ENCODE measurements at regions not wholly inside any gene's neighbourhood (a gene's known extent, or its start where the extent isn't known, plus 50 kb on each side); places are given as distances from the start of the nearest gene placed in this dataset.

DNA sequence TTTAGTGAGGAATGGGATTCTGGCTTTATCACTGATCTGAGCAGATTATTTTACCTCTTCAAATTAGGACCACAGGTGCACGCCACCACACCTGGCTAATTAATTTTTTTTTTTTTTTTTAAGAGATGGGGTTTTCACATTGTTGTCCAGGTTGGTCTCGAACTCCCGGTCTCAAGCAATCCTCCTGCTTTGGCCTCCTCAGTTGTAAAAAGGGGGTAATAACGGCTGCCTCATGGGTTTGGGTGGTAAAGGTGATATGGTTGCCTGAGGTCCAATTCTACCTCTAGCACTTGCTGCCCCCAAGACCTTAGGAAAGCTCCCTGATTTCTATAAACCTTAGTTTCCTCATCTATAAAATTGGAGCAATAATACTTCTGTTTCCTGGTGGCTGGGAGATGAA lies 130.7 kb upstream of the HS3ST2 start:
- H3K36me3 ChIP-seq (replicated peaks in 1 of 2; ENCODE audit: control extremely low read depth in 1 of 2, control insufficient read depth in 1 of 2, extremely low read depth in 1 of 2, insufficient read depth in 2 of 2, low read length in 1 of 2): no peaks in the 10 kb centered on the region
- TF ChIP-seq, protein P1, sequence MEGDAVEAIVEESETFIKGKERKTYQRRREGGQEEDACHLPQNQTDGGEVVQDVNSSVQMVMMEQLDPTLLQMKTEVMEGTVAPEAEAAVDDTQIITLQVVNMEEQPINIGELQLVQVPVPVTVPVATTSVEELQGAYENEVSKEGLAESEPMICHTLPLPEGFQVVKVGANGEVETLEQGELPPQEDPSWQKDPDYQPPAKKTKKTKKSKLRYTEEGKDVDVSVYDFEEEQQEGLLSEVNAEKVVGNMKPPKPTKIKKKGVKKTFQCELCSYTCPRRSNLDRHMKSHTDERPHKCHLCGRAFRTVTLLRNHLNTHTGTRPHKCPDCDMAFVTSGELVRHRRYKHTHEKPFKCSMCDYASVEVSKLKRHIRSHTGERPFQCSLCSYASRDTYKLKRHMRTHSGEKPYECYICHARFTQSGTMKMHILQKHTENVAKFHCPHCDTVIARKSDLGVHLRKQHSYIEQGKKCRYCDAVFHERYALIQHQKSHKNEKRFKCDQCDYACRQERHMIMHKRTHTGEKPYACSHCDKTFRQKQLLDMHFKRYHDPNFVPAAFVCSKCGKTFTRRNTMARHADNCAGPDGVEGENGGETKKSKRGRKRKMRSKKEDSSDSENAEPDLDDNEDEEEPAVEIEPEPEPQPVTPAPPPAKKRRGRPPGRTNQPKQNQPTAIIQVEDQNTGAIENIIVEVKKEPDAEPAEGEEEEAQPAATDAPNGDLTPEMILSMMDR (IDR thresholded peaks at IDR 0.05): no peak
- no peak for TF ChIP-seq EZH2 (IDR thresholded peaks at IDR 0.05; ENCODE audit: borderline replicate concordance, insufficient read depth, low read depth, low read length, poor library complexity, severe bottlenecking)

DNA sequence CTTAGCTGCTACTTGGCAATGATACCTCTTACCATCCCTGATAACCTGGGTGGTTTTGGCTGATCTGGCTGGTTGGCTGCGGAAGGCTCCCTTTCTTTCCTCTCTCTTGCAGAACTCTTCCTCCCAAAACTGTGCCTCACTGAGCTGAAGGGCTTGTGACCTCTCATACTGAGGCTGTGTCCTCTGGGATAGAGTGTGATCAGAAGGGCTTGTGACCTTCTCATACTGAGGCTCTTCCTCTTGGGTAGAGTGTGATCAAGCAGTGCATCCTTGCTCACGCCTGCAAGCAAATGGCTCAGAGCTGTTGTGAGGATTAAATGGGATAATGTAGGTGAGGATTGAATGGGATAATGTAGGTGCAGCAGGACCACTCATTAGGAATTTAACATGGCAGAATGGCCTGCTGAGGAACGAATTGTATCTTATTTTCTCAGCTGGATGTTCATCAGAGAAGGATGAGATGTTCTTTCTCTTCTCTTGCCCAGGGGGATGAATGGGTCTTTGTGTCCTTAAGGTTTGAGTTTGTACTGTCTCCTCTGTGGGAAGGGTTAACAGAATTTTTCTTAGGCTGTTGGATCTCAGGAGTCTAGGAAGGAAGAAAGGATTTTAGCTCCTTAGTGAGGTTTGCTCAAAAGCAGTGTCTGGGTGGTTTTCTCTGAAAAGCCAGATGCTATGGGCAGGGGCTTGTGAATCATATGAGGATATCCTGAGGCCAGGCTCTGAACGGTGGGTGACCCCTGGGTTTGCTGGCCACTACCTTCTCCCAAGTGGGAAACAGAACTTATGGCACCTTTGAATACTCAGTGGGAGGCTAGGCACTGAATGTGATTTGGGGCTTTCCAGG lies 130.0 kb upstream of the HS3ST2 start:
- 88% methylated on average over 4 of the region's 4 CpGs for WGBS (ENCODE audit: insufficient coverage)
- POLR2A ChIA-PET: no interaction called here
- intact Hi-C loops (cut with micrococcal nuclease): no loop called here

More for the DNA sequence above, 130.7 kb upstream of the HS3ST2 start:
- Mint-ChIP-seq H3K4me3 (no peak overlapping the region), H3K4me1 (peaks cover 3% of the 10 kb centered on the region), H3K9me3 (ENCODE audit: insufficient read depth) (peaks cover 4% of the 10 kb centered on the region), H3K27me3 (peaks cover 7% of the 10 kb centered on the region), H3K27ac (no peak overlapping the region)
- H3K9me3 ChIP-seq (ENCODE audit: control extremely low read depth in 1 of 3, control insufficient read depth in 2 of 3, insufficient read depth in 1 of 3, low read length in 2 of 3): peaks cover 4 to 10% (median 8%) of the 10 kb centered on the region in 3 donors
- peaks cover 0 to 36% (median 15%) of the 10 kb centered on the region in 4 experiments for H3K27me3 ChIP-seq (replicated peaks in 1 of 4; ENCODE audit: control extremely low read depth in 1 of 4, control insufficient read depth in 3 of 4, insufficient read depth in 4 of 4, low read length in 3 of 4)
- DNase-seq (no peak), ATAC-seq (ENCODE audit: low read depth) (no peak)
- intact Hi-C loops (cut with micrococcal nuclease): no loop called here
- ChIA-PET CTCF (interaction anchor here (0.7 to 1.7 kb wide), 4 partner anchors 10 to 1835 kb away, joined by 3 to 4 read pairs (median 3); no protein-coding TSS in a partner anchor), POLR2A (no interaction called here)
- no peak overlapping the region for H2AFZ ChIP-seq (ENCODE audit: insufficient read depth, low read depth, low read length, poor library complexity, severe bottlenecking)
- 100% methylated on average over 2 of the region's 4 CpGs for WGBS (ENCODE audit: insufficient coverage)
- H4K20me1 ChIP-seq (ENCODE audit: control insufficient read depth, insufficient read depth, low read length, poor library complexity, severe bottlenecking): no peaks in the 10 kb centered on the region
- no peak overlapping the region for H3K4me3 ChIP-seq (ENCODE audit: control extremely low read depth in 1 of 5, extremely low read depth in 1 of 5, insufficient read depth in 1 of 5, low read depth in 2 of 5, low read length in 4 of 5)
- H3K4me1 ChIP-seq (ENCODE audit: control insufficient read depth in 2 of 2, insufficient read depth in 2 of 2, low read length in 2 of 2): peaks cover 0 to 3% of the 10 kb centered on the region in 2 donors
- no peak overlapping the region for H3K4me2 ChIP-seq (replicated peaks; ENCODE audit: low read depth, low read length, poor library complexity, severe bottlenecking)
- no peaks in the 10 kb centered on the region for H3K79me2 ChIP-seq (ENCODE audit: control insufficient read depth, insufficient read depth, low read length)
- no peak overlapping the region for H3K9ac ChIP-seq (ENCODE audit: low read length)
- H3K27ac ChIP-seq (ENCODE audit: low read length in 2 of 2): no peak overlapping the region

More for the DNA sequence above, 130.0 kb upstream of the HS3ST2 start:
- H3K4me3 Mint-ChIP-seq: no peak overlapping the region
- peaks cover 3% of the 10 kb centered on the region for H3K4me1 Mint-ChIP-seq
- H3K27me3 Mint-ChIP-seq: peaks cover 7% of the 10 kb centered on the region
- peaks cover 4% of the 10 kb centered on the region for H3K9me3 Mint-ChIP-seq (ENCODE audit: insufficient read depth)
- H3K79me2 ChIP-seq (ENCODE audit: control insufficient read depth, insufficient read depth, low read length): no peaks in the 10 kb centered on the region
- no peaks in the 10 kb centered on the region for H3K36me3 ChIP-seq (replicated peaks in 1 of 2; ENCODE audit: control extremely low read depth in 1 of 2, control insufficient read depth in 1 of 2, extremely low read depth in 1 of 2, insufficient read depth in 2 of 2, low read length in 1 of 2)
- no peak overlapping the region for H3K9ac ChIP-seq (ENCODE audit: low read length)
- peaks cover 4 to 10% (median 7%) of the 10 kb centered on the region in 3 donors for H3K9me3 ChIP-seq (ENCODE audit: control extremely low read depth in 1 of 3, control insufficient read depth in 2 of 3, insufficient read depth in 1 of 3, low read length in 2 of 3)
- TF ChIP-seq, protein P1 (IDR thresholded peaks at IDR 0.05): no peak
- no peak for TF ChIP-seq EZH2 (IDR thresholded peaks at IDR 0.05; ENCODE audit: borderline replicate concordance, insufficient read depth, low read depth, low read length, poor library complexity, severe bottlenecking)
- DNase-seq (no peak), ATAC-seq (ENCODE audit: low read depth) (no peak)
- no peaks in the 10 kb centered on the region for H4K20me1 ChIP-seq (ENCODE audit: control insufficient read depth, insufficient read depth, low read length, poor library complexity, severe bottlenecking)
- no peak overlapping the region for H3K27ac Mint-ChIP-seq
- no peak overlapping the region for H3K27ac ChIP-seq (ENCODE audit: low read length in 2 of 2)
- H3K4me2 ChIP-seq (replicated peaks; ENCODE audit: low read depth, low read length, poor library complexity, severe bottlenecking): no peak overlapping the region
- no peak overlapping the region for H2AFZ ChIP-seq (ENCODE audit: insufficient read depth, low read depth, low read length, poor library complexity, severe bottlenecking)
- H3K4me1 ChIP-seq (ENCODE audit: control insufficient read depth in 2 of 2, insufficient read depth in 2 of 2, low read length in 2 of 2): peaks cover 0 to 3% of the 10 kb centered on the region in 2 donors
- H3K27me3 ChIP-seq (replicated peaks in 1 of 4; ENCODE audit: control extremely low read depth in 1 of 4, control insufficient read depth in 3 of 4, insufficient read depth in 4 of 4, low read length in 3 of 4): peaks cover 0 to 33% (median 14%) of the 10 kb centered on the region in 4 experiments
- H3K4me3 ChIP-seq (ENCODE audit: control extremely low read depth in 1 of 5, extremely low read depth in 1 of 5, insufficient read depth in 1 of 5, low read depth in 2 of 5, low read length in 4 of 5): no peak overlapping the region
- CTCF ChIA-PET: interaction anchor here (1.3 to 1.7 kb wide), 2 partner anchors 1489 to 1835 kb away, joined by 3 to 4 read pairs; no protein-coding TSS in a partner anchor

Data from B cell (primary cell).